Suppressor macrophage treated with lipopolysaccharide for 4 hours (primary cell): ENCODE measurements at regions not wholly inside any gene's neighbourhood (a gene's known extent, or its start where the extent isn't known, plus 50 kb on each side); places are given as distances from the start of the nearest gene placed in this dataset.
A peak's percentile ranks its signal among the peaks of the same experiment; 100 is the strongest.
"Not testable (repeated sequence)": the region's sequence is repeated elsewhere in the genome, so short reads cannot be mapped to it uniquely, and the experiment has no call there.

ENCODE experiments used
- DNase-seq: peaks from one replicate; pipeline ENCODE4 v3.0.0-alpha.2; 2020

DNA sequence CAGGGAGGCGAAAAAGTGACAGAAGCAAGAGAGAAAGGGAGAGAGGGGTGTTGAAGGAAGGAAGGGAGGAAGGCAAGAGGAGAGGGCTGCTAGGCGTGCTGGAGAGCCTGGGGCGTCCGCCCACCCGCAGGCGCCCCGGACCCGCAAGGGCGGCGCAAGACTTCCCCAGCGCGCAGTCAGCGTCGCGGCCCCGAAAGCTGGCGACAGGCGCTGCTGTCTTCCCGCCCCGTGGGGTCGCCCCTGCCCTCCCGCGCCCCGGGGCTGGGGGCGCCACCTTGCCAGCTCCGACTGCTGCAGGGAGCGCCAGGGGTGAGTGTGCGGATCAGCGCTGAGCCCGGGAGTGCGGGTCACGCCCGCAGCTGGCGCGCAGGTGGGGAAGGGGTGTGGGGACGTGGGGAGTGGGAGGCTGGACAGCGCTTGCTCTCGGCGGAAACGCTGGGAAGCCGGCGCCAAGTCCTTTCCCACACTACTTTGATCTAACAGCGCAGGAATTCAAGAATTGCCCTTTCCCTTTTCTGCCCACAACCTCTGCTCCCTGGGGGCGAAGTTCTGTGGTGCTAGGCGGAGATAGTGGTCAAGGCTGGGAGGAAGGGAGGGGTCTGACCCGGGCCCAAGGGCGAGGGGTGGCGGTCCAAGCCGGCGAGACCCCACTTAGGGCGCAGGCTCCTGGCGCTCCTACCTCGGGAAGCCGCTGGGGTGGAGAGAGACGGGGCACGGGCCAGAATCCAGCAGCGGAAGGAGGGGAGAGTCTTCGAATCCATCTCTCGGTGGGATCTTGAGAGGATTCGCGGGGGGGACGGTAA, 266.1 kb downstream of the CGGBP1 start, which contains the start of gene HTR1F:
HTR1F (plus strand) TSS at position 173 of the 803 bp plus-strand sequence.
- DNase-seq: no peak

DNA sequence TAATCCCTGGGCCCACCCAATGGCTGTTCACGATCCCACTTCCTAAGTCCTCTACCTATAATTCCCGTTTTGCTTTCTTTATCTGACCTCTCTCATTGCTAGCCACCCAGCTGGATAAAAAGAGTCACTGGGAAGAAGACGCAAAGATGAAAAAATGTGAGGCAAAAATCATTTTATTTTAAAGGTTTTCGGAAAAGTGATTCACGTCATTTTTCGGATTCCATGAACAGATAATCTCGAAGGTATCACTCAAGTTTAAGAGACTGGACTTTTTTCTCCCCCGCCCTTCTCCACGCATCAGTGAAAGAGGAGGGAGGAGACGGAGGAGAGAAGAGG, 266.6 kb downstream of the CGGBP1 start:
- no peak for DNase-seq

GRCh38 chr3:87791248-87792027, 267.4 kb downstream of the CGGBP1 start:
- no peak for DNase-seq

DNA sequence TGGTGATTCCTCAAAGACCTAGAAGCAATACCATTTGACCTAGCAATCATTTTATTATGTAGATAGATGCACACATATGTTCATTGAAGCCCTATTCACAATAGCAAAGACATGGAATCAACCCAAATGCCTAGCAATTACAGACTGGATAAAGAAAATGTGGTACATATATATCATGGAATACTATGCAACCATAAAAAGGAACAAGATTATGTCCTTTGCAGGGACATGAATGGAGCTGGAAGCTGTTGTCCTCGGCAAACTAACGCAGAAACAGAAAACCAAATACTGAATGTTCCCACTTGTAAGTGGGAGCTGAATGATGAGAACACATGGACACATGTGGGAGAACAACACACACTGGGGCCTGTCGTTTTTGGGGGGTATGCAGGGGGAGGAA, 269.8 kb downstream of the CGGBP1 start:
- not testable (repeated sequence) for DNase-seq

DNA sequence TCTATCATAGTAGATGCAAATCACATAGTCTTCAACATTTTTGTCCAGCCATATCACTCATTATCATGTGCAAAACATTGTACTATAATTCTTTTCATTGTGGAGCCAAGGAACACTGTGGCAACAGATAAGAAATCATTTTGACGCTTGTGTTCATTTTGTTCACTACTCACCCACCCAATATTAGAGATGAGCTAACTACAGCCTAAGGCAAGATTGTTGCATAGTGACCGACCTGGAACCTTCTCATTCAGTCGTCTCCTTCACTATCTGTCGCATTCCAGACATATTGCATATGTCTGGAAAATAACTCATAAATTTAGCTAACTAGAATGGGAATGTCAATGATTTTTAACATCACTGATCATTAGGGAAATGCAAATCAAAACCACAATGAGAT, 270.3 kb downstream of the CGGBP1 start:
- no peak for DNase-seq

GRCh38 chr3:87780811-87781210, 278.0 kb downstream of the CGGBP1 start:
- DNase-seq: peak; percentile 90

DNA sequence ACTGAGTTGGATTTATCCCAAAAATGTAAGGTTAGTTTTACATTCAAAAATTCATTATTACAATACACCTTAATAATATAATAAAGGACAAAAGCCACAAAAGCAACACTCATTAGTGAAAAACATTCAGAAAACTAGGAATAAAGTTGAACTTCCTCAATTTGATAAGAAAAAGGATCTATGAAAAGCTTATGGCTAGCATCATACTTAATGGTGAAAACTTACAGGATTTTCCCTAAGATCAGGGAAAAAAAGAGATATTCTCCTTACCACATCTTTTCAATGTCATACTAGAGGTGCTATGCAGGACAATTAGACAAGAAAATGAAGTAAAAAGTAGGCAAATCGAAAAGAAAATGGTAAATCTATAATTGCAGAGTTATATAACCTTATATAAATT, 279.9 kb downstream of the CGGBP1 start:
- peak; percentile 27 for DNase-seq

- DNase-seq: peak; percentile 50
Measured at GRCh38 chr3:87771337-87772192, 287.2 kb downstream of the CGGBP1 start.

- DNase-seq: no peak
Measured at GRCh38 chr3:87766721-87767120, 292.1 kb downstream of the CGGBP1 start.

DNA sequence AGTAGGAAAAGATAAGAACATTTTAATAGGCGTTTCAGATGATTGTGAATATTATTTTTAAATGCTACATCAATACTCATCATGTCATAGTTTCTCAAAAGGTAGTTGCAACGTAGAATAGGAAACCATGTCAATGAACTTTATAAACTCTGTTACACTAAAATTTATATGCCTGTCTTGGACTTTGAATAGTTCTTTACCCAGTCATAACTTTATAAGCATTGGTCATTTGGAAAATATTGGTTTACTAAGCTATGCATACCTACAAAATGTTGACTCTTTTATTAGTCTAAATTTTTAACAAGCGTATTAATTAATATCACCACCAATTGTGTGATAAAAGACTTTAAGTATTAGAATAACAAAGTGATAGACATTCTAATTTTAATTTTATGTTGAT, 293.5 kb downstream of the CGGBP1 start:
- no peak for DNase-seq

- DNase-seq: no peak
Measured at GRCh38 chr3:87761795-87762194, 297.0 kb downstream of the CGGBP1 start.

- DNase-seq: no peak
Measured at GRCh38 chr3:87761341-87761740, 297.5 kb downstream of the CGGBP1 start.

DNA sequence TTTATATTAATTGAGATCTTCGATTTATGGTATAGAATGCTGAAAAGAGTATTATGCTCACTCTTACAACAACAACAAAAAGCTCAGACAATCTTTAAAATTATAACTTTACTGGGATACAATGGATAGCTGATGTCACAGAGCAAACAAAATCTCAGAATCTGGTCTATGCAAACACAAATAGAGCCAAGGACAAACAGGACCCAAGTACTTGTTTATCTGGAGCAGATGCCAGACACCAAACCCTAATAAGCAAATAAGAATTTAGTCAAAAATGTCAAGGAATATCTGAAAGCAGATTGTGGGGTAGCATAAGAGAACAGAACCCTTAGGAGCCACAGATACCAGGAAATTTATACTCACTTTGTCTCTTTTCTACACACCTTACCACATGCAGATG, 302.2 kb downstream of the CGGBP1 start:
- DNase-seq: no peak

DNA sequence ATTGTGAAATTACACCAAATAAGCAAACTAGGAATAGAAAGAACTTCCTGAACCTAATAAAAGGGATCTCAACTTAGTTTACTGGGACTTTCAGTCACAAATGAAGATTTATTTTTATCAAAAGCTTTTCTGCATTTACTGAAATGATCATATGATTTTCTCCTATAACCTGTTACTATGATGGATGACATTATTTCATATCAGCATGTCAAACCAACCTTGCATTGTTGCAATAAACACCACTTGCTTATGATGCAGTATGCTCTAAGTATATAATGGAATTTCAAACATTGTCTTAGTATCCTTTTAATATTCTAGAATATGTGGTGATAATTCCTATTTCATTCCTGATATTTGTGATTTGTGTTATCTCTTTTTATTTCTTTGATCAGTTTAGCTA, 303.0 kb downstream of the CGGBP1 start:
- no peak for DNase-seq

- DNase-seq: no peak
Measured at GRCh38 chr3:87742250-87742649, 316.6 kb downstream of the CGGBP1 start.

GRCh38 chr3:87740894-87741293, 317.9 kb downstream of the CGGBP1 start:
- DNase-seq: not testable (repeated sequence)

DNA sequence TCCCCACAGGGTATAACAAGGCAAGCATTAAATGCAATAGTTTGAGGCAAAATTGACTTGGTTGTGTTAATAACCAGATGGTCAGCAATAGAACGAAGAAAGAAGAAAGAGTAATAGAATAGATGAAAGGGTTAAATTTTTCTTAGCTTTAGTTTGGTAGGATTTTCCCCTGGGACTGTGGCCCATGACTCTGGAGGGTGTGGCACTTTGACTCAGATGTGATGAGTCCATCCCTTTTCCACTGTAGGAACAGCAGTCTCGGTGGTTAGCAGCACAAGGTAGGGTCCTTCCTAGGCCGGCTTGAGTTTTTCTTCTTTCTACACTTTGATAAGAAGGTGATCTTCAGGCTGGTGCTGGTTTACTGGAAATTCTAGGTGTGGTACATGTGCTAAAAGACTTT, 321.0 kb downstream of the CGGBP1 start:
- not testable (repeated sequence) for DNase-seq

GRCh38 chr3:87733671-87734367, 325.0 kb downstream of the CGGBP1 start:
- no peak for DNase-seq

DNA sequence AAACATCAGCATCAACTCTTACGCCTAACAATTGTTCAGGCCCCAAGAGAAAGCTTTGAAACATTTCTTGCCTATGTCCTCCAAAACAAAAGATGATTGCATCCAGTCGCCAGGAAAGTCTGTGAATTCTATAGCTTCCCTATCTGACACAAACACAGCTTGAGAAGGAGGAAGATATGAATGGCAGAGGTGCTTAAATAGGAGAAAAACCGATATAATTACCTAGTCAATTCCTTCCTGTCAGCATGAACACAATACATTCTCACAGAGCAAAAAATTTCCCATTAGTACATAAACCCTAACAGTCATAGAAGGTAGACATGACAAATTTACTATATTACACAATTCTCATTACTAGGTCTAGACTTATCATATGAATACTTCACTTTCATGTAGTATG, 326.5 kb downstream of the CGGBP1 start:
- DNase-seq: no peak

DNA sequence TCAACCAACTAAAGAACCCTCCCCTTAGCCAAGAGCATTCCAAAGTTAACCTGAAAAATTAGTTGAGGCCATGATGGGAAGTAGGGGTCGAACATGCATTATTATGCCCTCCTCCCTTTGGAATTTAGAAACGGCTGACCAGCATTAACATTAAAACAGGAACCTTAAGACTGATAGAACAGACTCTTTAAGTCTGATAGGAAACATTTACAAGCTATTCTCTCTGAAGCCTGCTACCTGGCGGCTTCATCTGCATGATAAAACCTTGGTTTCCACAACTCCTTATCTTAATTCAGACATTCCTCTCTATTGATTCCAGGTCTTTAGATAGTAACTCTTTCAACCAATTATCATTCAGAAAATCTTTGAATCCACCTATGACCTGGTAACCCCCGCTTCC, 331.0 kb downstream of the CGGBP1 start:
- no peak for DNase-seq

GRCh38 chr3:87719060-87719459, 339.7 kb downstream of the CGGBP1 start:
- DNase-seq: no peak

DNA sequence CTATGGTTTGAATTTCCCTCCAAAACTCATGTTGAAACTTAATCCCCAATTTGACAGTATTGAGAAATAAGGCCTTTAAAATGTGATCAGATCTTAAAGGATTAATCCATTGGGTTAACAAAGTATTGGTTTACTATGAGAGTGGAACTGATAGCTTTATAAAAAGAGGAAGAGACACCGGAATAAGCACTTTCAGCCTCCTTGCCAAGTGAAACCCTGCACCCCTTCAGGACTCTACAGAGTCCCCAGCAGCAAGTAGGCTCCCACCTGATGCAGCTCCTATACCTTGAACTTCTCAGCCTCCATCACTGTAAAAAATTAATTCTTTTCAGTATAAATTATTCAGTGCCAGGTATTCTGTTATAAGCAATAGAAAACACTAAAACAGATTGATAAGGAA, 348.3 kb downstream of the CGGBP1 start:
- DNase-seq: no peak

- no peak for DNase-seq
Measured at GRCh38 chr3:87710028-87710427, 348.8 kb downstream of the CGGBP1 start.
